Activated T-helper 1 cell treated with anti-CD3 and anti-CD28 coated beads, Interleukin-12 subunit alpha, Interleukin-12 subunit beta, Interleukin-2, Interleukin-4 antibody, amounts not matched to agents 30 ng/mL and 10 ng/mL and 1 ng/mL, durations not matched to agents 14 hours and 24 hours and 36 hours (primary cell): ENCODE measurements at regions not wholly inside any gene's neighbourhood (a gene's known extent, or its start where the extent isn't known, plus 50 kb on each side); places are given as distances from the start of the nearest gene placed in this dataset.

Source experiments
- DNase-seq: peaks from one replicate; pipeline ENCODE4 v3.0.0; 2021; ENCODE audit warnings: low spot score
- H3K27ac Mint-ChIP-seq: one replicate; pipeline ENCODE4 v1.8.0; 2021; ENCODE audit warnings: mild to moderate bottlenecking, mixed read lengths
- H3K27me3 Mint-ChIP-seq: one replicate; pipeline ENCODE4 v1.8.0; 2022; ENCODE audit warnings: mild to moderate bottlenecking, moderate library complexity, mixed read lengths; ENCODE audit not compliant: insufficient read depth
- H3K36me3 Mint-ChIP-seq: one replicate; pipeline ENCODE4 v1.8.0; 2021; ENCODE audit warnings: low read depth, mixed read lengths
- H3K4me1 Mint-ChIP-seq: one replicate; pipeline ENCODE4 v1.8.0; 2021; ENCODE audit warnings: low read depth, mixed read lengths
- H3K4me3 Mint-ChIP-seq: one replicate; pipeline ENCODE4 v1.8.0; 2021; ENCODE audit warnings: mild to moderate bottlenecking, moderate library complexity, mixed read lengths
- H3K9me3 Mint-ChIP-seq: one replicate; pipeline ENCODE4 v1.8.0; 2021; ENCODE audit warnings: mixed read lengths
- intact Hi-C: fragments of 100-400 bp; cut with micrococcal nuclease; formaldehyde crosslinking; loops from one replicate; pipeline ENCODE4 v1.15.1; 2024

DNA sequence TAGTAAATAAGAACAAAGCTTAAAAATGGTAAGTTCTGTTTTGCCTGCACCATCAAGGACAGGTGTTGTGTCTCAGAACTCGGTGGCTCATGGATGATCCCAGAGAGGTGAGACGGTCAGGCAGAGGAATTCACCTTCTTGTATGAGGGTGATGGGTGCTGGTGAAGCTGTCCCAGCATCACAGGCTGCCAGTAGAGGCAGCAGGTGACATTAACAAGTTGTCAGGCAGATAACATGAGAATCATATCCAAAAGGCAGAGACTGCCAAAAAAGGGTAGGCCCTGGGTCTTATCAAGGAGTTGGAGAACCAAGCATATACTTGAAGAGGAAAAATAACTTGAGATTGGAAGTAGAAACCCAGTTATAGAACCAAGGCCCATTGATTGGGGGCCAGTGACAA is 437.8 kb downstream of the DYNC2H1 start:
- no peak for DNase-seq
- H3K4me1 Mint-ChIP-seq: no peaks in the 10 kb centered on the region
- no peak overlapping the region for H3K27ac Mint-ChIP-seq
- H3K36me3 Mint-ChIP-seq: no peaks in the 10 kb centered on the region
- intact Hi-C loops: no loop called here
- no peak overlapping the region for H3K4me3 Mint-ChIP-seq
- no peaks in the 10 kb centered on the region for H3K9me3 Mint-ChIP-seq
- peaks cover 4% of the 10 kb centered on the region for H3K27me3 Mint-ChIP-seq

DNA sequence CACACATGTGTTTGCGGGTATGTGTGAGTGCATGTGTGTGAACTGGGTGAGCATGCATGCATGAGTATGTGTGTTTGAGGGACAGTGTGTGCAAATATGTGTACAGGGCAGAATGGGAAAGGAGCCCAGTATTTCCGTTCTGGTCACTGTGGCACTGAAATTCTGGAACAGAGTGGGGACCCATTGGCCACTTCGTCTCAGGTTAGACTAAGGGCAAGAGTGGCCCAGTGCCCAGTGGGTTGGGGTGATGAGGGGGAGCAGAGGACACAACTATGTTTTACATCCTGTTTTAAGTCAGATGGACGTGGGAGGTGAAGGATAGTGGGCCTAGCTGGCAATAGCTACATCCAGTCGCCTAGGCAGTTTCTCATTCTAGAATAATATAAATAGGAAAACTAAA is 438.5 kb downstream of the DYNC2H1 start:
- no peaks in the 10 kb centered on the region for H3K9me3 Mint-ChIP-seq
- intact Hi-C loops: no loop called here
- H3K4me1 Mint-ChIP-seq: no peaks in the 10 kb centered on the region
- H3K27me3 Mint-ChIP-seq: peaks cover 4% of the 10 kb centered on the region
- H3K36me3 Mint-ChIP-seq: no peaks in the 10 kb centered on the region
- no peak overlapping the region for H3K27ac Mint-ChIP-seq
- no peak overlapping the region for H3K4me3 Mint-ChIP-seq
- DNase-seq: no peak

- H3K9me3 Mint-ChIP-seq: no peaks in the 10 kb centered on the region
- DNase-seq: no peak
- intact Hi-C loops: no loop called here
- H3K36me3 Mint-ChIP-seq: no peaks in the 10 kb centered on the region
- H3K4me3 Mint-ChIP-seq: no peak overlapping the region
- H3K4me1 Mint-ChIP-seq: no peaks in the 10 kb centered on the region
- peaks cover 4% of the 10 kb centered on the region for H3K27me3 Mint-ChIP-seq
- no peak overlapping the region for H3K27ac Mint-ChIP-seq
These were observed 439.6 kb downstream of the DYNC2H1 start for GRCh38 chr11:103548838-103549237.

DNA sequence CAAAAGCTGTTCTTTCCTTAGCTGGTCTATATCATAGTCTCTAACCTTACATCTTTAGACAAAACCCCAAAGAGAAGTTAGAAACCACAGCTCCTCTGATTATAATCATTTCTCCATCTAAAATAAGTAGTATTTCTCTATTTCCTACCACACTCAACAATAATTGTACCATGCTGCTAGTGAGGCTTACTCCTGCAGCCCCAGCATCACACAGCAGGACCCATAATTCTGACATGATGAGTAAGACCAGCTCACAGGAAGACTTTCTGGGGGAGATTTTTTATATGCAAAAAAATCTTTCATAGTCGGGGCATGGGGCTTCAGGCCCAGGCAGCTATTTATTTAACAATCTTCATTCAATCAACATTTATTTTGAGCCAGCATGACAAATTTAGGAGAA is 441.6 kb downstream of the DYNC2H1 start:
- Mint-ChIP-seq H3K27ac (no peak overlapping the region), H3K36me3 (no peaks in the 10 kb centered on the region), H3K27me3 (peaks cover 4% of the 10 kb centered on the region), H3K9me3 (no peaks in the 10 kb centered on the region), H3K4me3 (no peak overlapping the region), H3K4me1 (no peaks in the 10 kb centered on the region)
- no peak for DNase-seq
- intact Hi-C loops: no loop called here

- H3K27ac Mint-ChIP-seq: no peak overlapping the region
- intact Hi-C loops: no loop called here
- no peaks in the 10 kb centered on the region for H3K36me3 Mint-ChIP-seq
These were observed 442.9 kb downstream of the DYNC2H1 start for GRCh38 chr11:103552086-103552485.

DNA sequence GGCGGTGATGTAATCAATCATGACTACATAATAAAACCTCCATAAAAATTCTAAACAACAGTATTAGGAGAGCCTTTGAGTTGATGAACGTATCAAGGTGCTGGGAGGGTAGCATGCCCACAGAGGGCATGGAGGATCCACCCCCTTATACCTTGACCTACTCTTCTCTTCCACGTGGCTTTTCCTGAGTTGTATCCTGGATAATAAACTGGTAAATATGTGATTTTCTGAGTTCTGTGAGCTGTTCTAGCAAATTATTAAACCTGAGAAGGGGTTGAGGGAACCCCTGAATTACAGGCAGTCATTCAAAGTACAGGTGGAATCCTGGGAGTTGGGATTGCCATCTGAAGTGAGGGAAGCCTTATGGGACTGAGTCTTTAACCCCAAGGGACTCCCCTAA is 446.9 kb downstream of the DYNC2H1 start:
- no peaks in the 10 kb centered on the region for H3K4me1 Mint-ChIP-seq
- no peaks in the 10 kb centered on the region for H3K36me3 Mint-ChIP-seq
- H3K27me3 Mint-ChIP-seq: no peaks in the 10 kb centered on the region
- no peak for DNase-seq
- intact Hi-C loops: no loop called here
- H3K4me3 Mint-ChIP-seq: no peak overlapping the region
- no peak overlapping the region for H3K27ac Mint-ChIP-seq
- no peaks in the 10 kb centered on the region for H3K9me3 Mint-ChIP-seq

More at GRCh38 chr11:103552086-103552485, 442.9 kb downstream of the DYNC2H1 start:
- no peak overlapping the region for H3K4me3 Mint-ChIP-seq
- DNase-seq: no peak
- H3K4me1 Mint-ChIP-seq: no peaks in the 10 kb centered on the region
- peaks cover 4% of the 10 kb centered on the region for H3K27me3 Mint-ChIP-seq
- no peaks in the 10 kb centered on the region for H3K9me3 Mint-ChIP-seq

GRCh38 chr11:103566116-103566515 is 456.9 kb downstream of the DYNC2H1 start:
- Mint-ChIP-seq H3K4me1 (no peaks in the 10 kb centered on the region), H3K36me3 (no peaks in the 10 kb centered on the region), H3K27ac (no peak overlapping the region), H3K9me3 (no peaks in the 10 kb centered on the region), H3K4me3 (no peak overlapping the region), H3K27me3 (no peaks in the 10 kb centered on the region)
- intact Hi-C loops: no loop called here
- DNase-seq: no peak

DNA sequence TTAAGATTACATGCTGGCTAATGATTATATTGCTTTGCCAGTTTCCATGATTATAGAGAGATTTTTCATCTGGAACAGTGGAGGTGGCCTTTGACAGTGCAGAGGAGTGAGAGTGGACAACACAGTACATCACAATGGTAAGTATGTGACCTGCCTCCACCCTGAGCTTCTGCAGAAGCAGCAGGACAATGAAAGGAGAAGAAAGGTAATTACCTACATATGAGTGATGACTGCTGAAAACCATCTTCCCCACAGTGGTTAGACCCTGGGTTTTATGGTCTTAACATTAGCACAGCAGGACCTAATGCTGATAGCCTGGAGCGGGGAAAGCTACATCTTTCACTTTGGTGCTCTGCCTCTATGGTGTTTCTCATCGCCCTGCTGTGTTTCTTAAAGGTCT is 454.7 kb upstream of the DDI1 start:
- Mint-ChIP-seq H3K27ac (no peak overlapping the region), H3K4me3 (no peak overlapping the region), H3K9me3 (peaks cover 5% of the 10 kb centered on the region), H3K27me3 (peaks cover 2% of the 10 kb centered on the region), H3K4me1 (no peaks in the 10 kb centered on the region), H3K36me3 (no peaks in the 10 kb centered on the region)
- no peak for DNase-seq
- intact Hi-C loops: no loop called here

- H3K27me3 Mint-ChIP-seq: peaks cover 2% of the 10 kb centered on the region
- no peaks in the 10 kb centered on the region for H3K36me3 Mint-ChIP-seq
- H3K27ac Mint-ChIP-seq: no peak overlapping the region
- DNase-seq: no peak
- H3K4me3 Mint-ChIP-seq: no peak overlapping the region
- peaks cover 5% of the 10 kb centered on the region for H3K9me3 Mint-ChIP-seq
- no peaks in the 10 kb centered on the region for H3K4me1 Mint-ChIP-seq
- intact Hi-C loops: no loop called here
These were observed 454.0 kb upstream of the DDI1 start for GRCh38 chr11:103582351-103582909.

GRCh38 chr11:103584021-103584420 is 452.4 kb upstream of the DDI1 start:
- H3K27me3 Mint-ChIP-seq: no peaks in the 10 kb centered on the region
- no peaks in the 10 kb centered on the region for H3K36me3 Mint-ChIP-seq
- H3K9me3 Mint-ChIP-seq: peaks cover 5% of the 10 kb centered on the region
- no peak overlapping the region for H3K27ac Mint-ChIP-seq
- intact Hi-C loops: no loop called here
- H3K4me3 Mint-ChIP-seq: no peak overlapping the region
- DNase-seq: no peak
- no peaks in the 10 kb centered on the region for H3K4me1 Mint-ChIP-seq

DNA sequence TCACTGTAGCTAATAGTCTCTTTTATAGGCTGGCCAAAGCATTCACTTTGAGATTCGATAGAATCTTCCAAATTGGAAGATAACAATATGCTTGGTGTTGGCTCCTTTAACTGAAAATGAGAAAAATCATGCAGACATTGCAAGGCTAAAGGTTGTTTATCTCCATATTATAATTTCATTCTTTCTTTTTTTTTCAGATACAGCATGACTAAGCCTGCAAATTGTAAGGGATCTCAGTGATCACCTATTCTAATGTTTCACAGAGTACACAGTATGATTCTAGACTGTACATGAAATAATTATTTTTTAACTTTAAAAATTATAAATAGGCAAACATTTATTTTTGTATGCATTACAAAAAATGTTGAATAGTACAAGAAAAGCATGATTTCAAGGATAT is 451.7 kb upstream of the DDI1 start:
- peaks cover 5% of the 10 kb centered on the region for H3K9me3 Mint-ChIP-seq
- H3K27ac Mint-ChIP-seq: no peak overlapping the region
- no peak for DNase-seq
- intact Hi-C loops: no loop called here
- no peaks in the 10 kb centered on the region for H3K36me3 Mint-ChIP-seq
- H3K4me1 Mint-ChIP-seq: no peaks in the 10 kb centered on the region
- no peaks in the 10 kb centered on the region for H3K27me3 Mint-ChIP-seq
- no peak overlapping the region for H3K4me3 Mint-ChIP-seq

- intact Hi-C loops: no loop called here
- Mint-ChIP-seq H3K9me3 (no peaks in the 10 kb centered on the region), H3K27me3 (no peaks in the 10 kb centered on the region), H3K36me3 (no peaks in the 10 kb centered on the region), H3K27ac (no peak overlapping the region), H3K4me1 (no peaks in the 10 kb centered on the region), H3K4me3 (no peak overlapping the region)
- DNase-seq: no peak
These were observed 451.0 kb upstream of the DDI1 start for GRCh38 chr11:103585401-103585800.

- Mint-ChIP-seq H3K4me3 (no peak overlapping the region), H3K9me3 (no peaks in the 10 kb centered on the region), H3K36me3 (no peaks in the 10 kb centered on the region), H3K27me3 (no peaks in the 10 kb centered on the region), H3K27ac (no peak overlapping the region), H3K4me1 (no peaks in the 10 kb centered on the region)
- intact Hi-C loops: no loop called here
- DNase-seq: no peak
These were observed 450.5 kb upstream of the DDI1 start for GRCh38 chr11:103585911-103586310.

- H3K27me3 Mint-ChIP-seq: no peaks in the 10 kb centered on the region
These were observed 449.7 kb upstream of the DDI1 start for GRCh38 chr11:103586756-103587155.

More at GRCh38 chr11:103586756-103587155, 449.7 kb upstream of the DDI1 start:
- no peaks in the 10 kb centered on the region for H3K36me3 Mint-ChIP-seq
- H3K4me3 Mint-ChIP-seq: no peak overlapping the region
- H3K27ac Mint-ChIP-seq: no peak overlapping the region
- intact Hi-C loops: no loop called here
- no peak for DNase-seq
- no peaks in the 10 kb centered on the region for H3K4me1 Mint-ChIP-seq
- H3K9me3 Mint-ChIP-seq: no peaks in the 10 kb centered on the region
